Stomach (tissue), 4 donors: ENCODE measurements at regions not wholly inside any gene's neighbourhood (a gene's known extent, or its start where the extent isn't known, plus 50 kb on each side); places are given as distances from the start of the nearest gene placed in this dataset.

Experiments used
- EP300 ChIP-seq: sonication (generic); formaldehyde crosslinking; IDR thresholded peaks from one replicate; pipeline ENCODE4 v1.6.1; 2017; ENCODE audit warnings: antibody characterized with exemption
- POLR2A ChIP-seq, 4 donors: fragments of 450-650 bp; IDR thresholded peaks; one replicate each; pipeline ENCODE4 v1.6.1; 2016; ENCODE audit warnings: antibody characterized with exemption in 4 of 4, control low read depth in 2 of 4, mild to moderate bottlenecking in 1 of 4, moderate library complexity in 1 of 4
- POLR2AphosphoS5 ChIP-seq, 3 donors: sonication (generic); formaldehyde crosslinking; IDR thresholded peaks; one replicate each; pipeline ENCODE4 v1.6.1; 2016; ENCODE audit warnings: antibody characterized with exemption in 3 of 3
- TF ChIP-seq, protein P1 (sequence below), 7 experiments: fragments of 450-650 bp in 4 of 7; fragments of 200-600 bp in 3 of 7; sonication (generic) in 3 of 7; IDR thresholded peaks; one replicate each; pipeline ENCODE4 v1.5.1; 2016 to 2019; ENCODE audit warnings: antibody characterized with exemption in 7 of 7, control low read depth in 2 of 7, mild to moderate bottlenecking in 1 of 7

- TF ChIP-seq, protein P1, sequence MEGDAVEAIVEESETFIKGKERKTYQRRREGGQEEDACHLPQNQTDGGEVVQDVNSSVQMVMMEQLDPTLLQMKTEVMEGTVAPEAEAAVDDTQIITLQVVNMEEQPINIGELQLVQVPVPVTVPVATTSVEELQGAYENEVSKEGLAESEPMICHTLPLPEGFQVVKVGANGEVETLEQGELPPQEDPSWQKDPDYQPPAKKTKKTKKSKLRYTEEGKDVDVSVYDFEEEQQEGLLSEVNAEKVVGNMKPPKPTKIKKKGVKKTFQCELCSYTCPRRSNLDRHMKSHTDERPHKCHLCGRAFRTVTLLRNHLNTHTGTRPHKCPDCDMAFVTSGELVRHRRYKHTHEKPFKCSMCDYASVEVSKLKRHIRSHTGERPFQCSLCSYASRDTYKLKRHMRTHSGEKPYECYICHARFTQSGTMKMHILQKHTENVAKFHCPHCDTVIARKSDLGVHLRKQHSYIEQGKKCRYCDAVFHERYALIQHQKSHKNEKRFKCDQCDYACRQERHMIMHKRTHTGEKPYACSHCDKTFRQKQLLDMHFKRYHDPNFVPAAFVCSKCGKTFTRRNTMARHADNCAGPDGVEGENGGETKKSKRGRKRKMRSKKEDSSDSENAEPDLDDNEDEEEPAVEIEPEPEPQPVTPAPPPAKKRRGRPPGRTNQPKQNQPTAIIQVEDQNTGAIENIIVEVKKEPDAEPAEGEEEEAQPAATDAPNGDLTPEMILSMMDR (IDR thresholded peaks at IDR 0.05) = no peak
- no peak for TF ChIP-seq POLR2AphosphoS5 (IDR thresholded peaks at IDR 0.05)
- no peak for TF ChIP-seq POLR2A (IDR thresholded peaks at IDR 0.05)
- TF ChIP-seq EP300 = no peak
Observed at GRCh38 chr20:55561259-55561658, 444.1 kb downstream of the CBLN4 start.
